CD4-positive, alpha-beta memory T cell (primary cell): ENCODE measurements at regions not wholly inside any gene's neighbourhood (a gene's known extent, or its start where the extent isn't known, plus 50 kb on each side); places are given as distances from the start of the nearest gene placed in this dataset.

Source experiments
- CTCF ChIA-PET: fragments of 350-600 bp; sonication (Branson Sonifier 250); formaldehyde crosslinking; loops from one replicate; lab custom pipeline; 2021; ENCODE audit warnings: inconsistent platforms; ENCODE audit not compliant: partially characterized antibody; lab: Charles Lee
- POLR2A ChIA-PET: fragments of 350-600 bp; sonication (Branson Sonifier 250); formaldehyde crosslinking; loops from one replicate; lab custom pipeline; 2021; ENCODE audit not compliant: partially characterized antibody; lab: Charles Lee
- DNase-seq, 5 donors: peaks; one replicate each; pipeline versions ENCODE4 v3.0.0 to v3.0.0-alpha.2; 2020 to 2022; ENCODE audit warnings: mixed read lengths in 1 of 5
- H3K27ac ChIP-seq: one replicate; pipeline ENCODE4 v1.7.0; 2013; ENCODE audit warnings: low read depth, low read length
- H3K27me3 ChIP-seq: 2 replicates; pipeline ENCODE4 v1.7.0; 2013; ENCODE audit warnings: mild to moderate bottlenecking, low read length, moderate library complexity; ENCODE audit not compliant: insufficient read depth
- H3K36me3 ChIP-seq: 2 replicates; pipeline ENCODE4 v1.7.0; 2013; ENCODE audit warnings: mild to moderate bottlenecking, low read length, moderate library complexity; ENCODE audit not compliant: insufficient read depth
- H3K4me1 ChIP-seq: 2 replicates; pipeline ENCODE4 v1.7.0; 2013; ENCODE audit warnings: mild to moderate bottlenecking, low read length, moderate library complexity; ENCODE audit not compliant: insufficient read depth
- H3K4me3 ChIP-seq, 2 donors: one replicate each; pipeline ENCODE4 v1.7.0; 2013; ENCODE audit warnings: low read length in 2 of 2, mild to moderate bottlenecking in 1 of 2
- H3K9me3 ChIP-seq, 2 donors: one replicate each; pipeline ENCODE4 v1.7.0; 2013; ENCODE audit warnings: low read length in 2 of 2, control low read depth in 1 of 2; ENCODE audit not compliant: control insufficient read depth in 1 of 2
- H3K27ac Mint-ChIP-seq, 7 donors: one replicate each; pipeline ENCODE4 v1.8.0; 2020 to 2021; ENCODE audit warnings: mixed read lengths in 7 of 7, mild to moderate bottlenecking in 6 of 7, inconsistent platforms in 3 of 7, moderate library complexity in 3 of 7
- H3K27me3 Mint-ChIP-seq, 2 donors: one replicate each; pipeline ENCODE4 v1.8.0; 2020 to 2021; ENCODE audit warnings: mixed read lengths in 2 of 2
- H3K36me3 Mint-ChIP-seq, 2 donors: one replicate each; pipeline ENCODE4 v1.8.0; 2020 to 2021; ENCODE audit warnings: mixed read lengths in 2 of 2, inconsistent platforms in 1 of 2, mild to moderate bottlenecking in 1 of 2
- H3K4me1 Mint-ChIP-seq, 4 donors: one replicate each; pipeline ENCODE4 v1.8.0; 2020 to 2021; ENCODE audit warnings: mixed read lengths in 4 of 4, mild to moderate bottlenecking in 1 of 4
- H3K4me3 Mint-ChIP-seq, 8 donors: one replicate each; pipeline ENCODE4 v1.8.0; 2020 to 2021; ENCODE audit warnings: mixed read lengths in 8 of 8, mild to moderate bottlenecking in 7 of 8, moderate library complexity in 6 of 8, inconsistent platforms in 3 of 8
- H3K9me3 Mint-ChIP-seq, 8 donors: one replicate each; pipeline ENCODE4 v1.8.0; 2020 to 2021; ENCODE audit warnings: mixed read lengths in 8 of 8, mild to moderate bottlenecking in 5 of 8, inconsistent platforms in 3 of 8, moderate library complexity in 1 of 8
- intact Hi-C: fragments of 100-400 bp; cut with micrococcal nuclease; formaldehyde crosslinking; loops from one replicate; pipeline ENCODE4 v1.15.1; 2023

DNA sequence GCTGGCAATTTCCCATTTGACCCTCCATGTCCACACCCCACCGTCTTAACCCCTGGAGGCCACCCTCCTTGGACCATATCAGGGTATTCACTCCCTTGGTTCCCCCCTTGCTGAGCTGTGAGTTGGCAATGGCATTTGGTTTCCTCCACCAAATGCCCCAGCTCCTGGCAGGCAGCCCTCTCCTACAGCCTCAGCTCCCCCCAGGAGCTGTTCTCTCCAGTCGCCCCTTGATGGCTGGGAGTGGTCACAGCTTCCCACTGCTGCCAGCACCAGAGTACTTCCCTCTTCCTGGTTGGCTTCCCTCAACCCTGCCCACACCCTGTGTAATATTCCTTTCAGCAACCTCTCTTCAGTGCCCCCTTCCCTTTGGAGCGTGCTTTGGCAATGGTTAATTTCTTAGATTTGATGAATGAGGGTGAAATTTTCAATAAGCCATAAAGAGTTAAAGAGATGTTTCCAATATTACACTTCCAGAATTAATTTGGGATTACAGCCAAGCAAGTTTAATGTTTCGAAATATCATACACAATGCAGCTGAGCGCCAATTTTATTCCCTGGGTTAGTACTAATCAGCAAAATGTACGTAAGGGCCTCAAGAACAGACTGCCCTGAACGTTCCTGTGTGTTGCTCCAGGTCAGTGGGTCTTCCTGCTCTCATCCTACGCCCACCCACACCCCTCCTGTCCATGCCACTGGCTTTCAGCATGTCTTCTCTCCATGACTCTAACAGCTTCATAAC is 207.1 kb upstream of the NFE2L3 start:
- H3K27ac ChIP-seq: no peak overlapping the region
- Mint-ChIP-seq H3K27me3 (peaks cover 4 to 8% of the 10 kb centered on the region in 2 donors), H3K4me3 (peak overlapping the region in 1 of 8 donors; percentile 20), H3K9me3 (peaks cover 0 to 3% (median 0%) of the 10 kb centered on the region in 8 donors), H3K36me3 (no peaks in the 10 kb centered on the region), H3K27ac (peak overlapping the region in 1 of 7 donors; percentile 13), H3K4me1 (peaks cover 13 to 25% (median 20%) of the 10 kb centered on the region in 4 donors)
- no peak overlapping the region for H3K4me3 ChIP-seq
- CTCF ChIA-PET: no interaction called here
- H3K27me3 ChIP-seq: no peaks in the 10 kb centered on the region
- H3K9me3 ChIP-seq: no peaks in the 10 kb centered on the region
- H3K36me3 ChIP-seq: no peaks in the 10 kb centered on the region
- intact Hi-C loops: no loop called here
- POLR2A ChIA-PET: no interaction called here
- H3K4me1 ChIP-seq: peaks cover 17% of the 10 kb centered on the region
- DNase-seq: no peak

GRCh38 chr7:25945608-25946007 is 206.4 kb upstream of the NFE2L3 start:
- Histone ChIP-seq H3K4me1 (peaks cover 18% of the 10 kb centered on the region), H3K9me3 (no peaks in the 10 kb centered on the region), H3K27ac (no peak overlapping the region), H3K36me3 (no peaks in the 10 kb centered on the region), H3K27me3 (no peaks in the 10 kb centered on the region), H3K4me3 (no peak overlapping the region)
- intact Hi-C loops: no loop called here
- Mint-ChIP-seq H3K9me3 (peaks cover 0 to 3% (median 0%) of the 10 kb centered on the region in 8 donors), H3K4me1 (peaks cover 9 to 25% (median 18%) of the 10 kb centered on the region in 4 donors), H3K27me3 (peaks cover 2 to 8% of the 10 kb centered on the region in 2 donors), H3K27ac (peak overlapping the region in 1 of 7 donors; percentile 3), H3K4me3 (no peak overlapping the region), H3K36me3 (no peaks in the 10 kb centered on the region)
- POLR2A ChIA-PET: no interaction called here
- CTCF ChIA-PET: interaction anchor here (0.9 kb wide), 1 partner anchor 48 kb away, joined by 3 read pairs; no protein-coding TSS in a partner anchor
- DNase-seq: no peak

DNA sequence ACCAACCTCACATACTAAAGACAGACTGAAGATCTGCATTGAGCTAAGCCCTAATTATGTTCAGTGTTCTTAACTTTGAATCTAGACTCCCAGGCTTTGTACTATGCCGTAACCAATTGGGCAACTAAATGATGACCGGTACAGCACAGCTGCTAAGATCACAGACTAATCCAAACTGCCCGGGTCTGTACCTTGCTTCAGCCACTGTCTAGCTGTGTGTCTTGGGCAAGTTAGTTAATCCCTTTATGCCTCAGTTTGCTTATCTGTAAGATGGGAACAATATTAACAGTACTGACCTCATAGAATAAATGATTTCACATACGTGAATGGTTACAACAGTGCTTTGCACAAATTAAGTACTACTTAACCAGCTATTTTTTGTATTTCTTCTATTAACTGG is 205.8 kb upstream of the NFE2L3 start:
- Mint-ChIP-seq H3K4me1 (peaks cover 6 to 26% (median 14%) of the 10 kb centered on the region in 4 donors), H3K27ac (no peak overlapping the region), H3K27me3 (peaks cover 2 to 8% of the 10 kb centered on the region in 2 donors), H3K4me3 (no peak overlapping the region), H3K36me3 (no peaks in the 10 kb centered on the region), H3K9me3 (peaks cover 0 to 3% (median 0%) of the 10 kb centered on the region in 8 donors)
- Histone ChIP-seq H3K4me1 (peaks cover 14% of the 10 kb centered on the region), H3K36me3 (no peaks in the 10 kb centered on the region), H3K27ac (no peak overlapping the region), H3K9me3 (no peaks in the 10 kb centered on the region), H3K27me3 (no peaks in the 10 kb centered on the region), H3K4me3 (no peak overlapping the region)
- DNase-seq: no peak
- POLR2A ChIA-PET: no interaction called here
- CTCF ChIA-PET: interaction anchor here (0.5 to 1.4 kb wide), 4 partner anchors 12 to 49 kb away, joined by 3 to 4 read pairs (median 4); no protein-coding TSS in a partner anchor
- intact Hi-C loops: no loop called here

- H3K36me3 ChIP-seq: no peaks in the 10 kb centered on the region
- no peak overlapping the region for H3K27ac ChIP-seq
- peaks cover 14% of the 10 kb centered on the region for H3K4me1 ChIP-seq
- intact Hi-C loops: no loop called here
- H3K4me3 Mint-ChIP-seq: peak overlapping the region in 1 of 8 donors; percentile 9
- peaks cover 6 to 27% (median 17%) of the 10 kb centered on the region in 4 donors for H3K4me1 Mint-ChIP-seq
- CTCF ChIA-PET: interaction anchor here (1.1 to 1.4 kb wide), 2 partner anchors 11 kb away, joined by 3 to 4 read pairs; no protein-coding TSS in a partner anchor
- no peak overlapping the region for H3K4me3 ChIP-seq
- no peak for DNase-seq
- H3K27me3 Mint-ChIP-seq: peaks cover 0 to 4% of the 10 kb centered on the region in 2 donors
- H3K9me3 ChIP-seq: no peaks in the 10 kb centered on the region
- no peaks in the 10 kb centered on the region for H3K27me3 ChIP-seq
- no peaks in the 10 kb centered on the region for H3K36me3 Mint-ChIP-seq
- H3K27ac Mint-ChIP-seq: no peak overlapping the region
- POLR2A ChIA-PET: no interaction called here
- no peaks in the 10 kb centered on the region for H3K9me3 Mint-ChIP-seq
Observed at GRCh38 chr7:25947669-25948516, 204.1 kb upstream of the NFE2L3 start.

GRCh38 chr7:25949736-25950487 is 202.1 kb upstream of the NFE2L3 start:
- Mint-ChIP-seq H3K27ac (peak overlapping the region in 6 of 7 donors; percentile 20 to 78 (median 42)), H3K27me3 (peaks cover 0 to 3% of the 10 kb centered on the region in 2 donors), H3K9me3 (peaks cover 0 to 2% (median 0%) of the 10 kb centered on the region in 8 donors), H3K4me3 (peak overlapping the region; percentile 81 to 88 (median 86)), H3K36me3 (no peaks in the 10 kb centered on the region), H3K4me1 (peaks cover 6 to 27% (median 17%) of the 10 kb centered on the region in 4 donors)
- Histone ChIP-seq H3K36me3 (no peaks in the 10 kb centered on the region), H3K27ac (peak overlapping the region; percentile 25), H3K9me3 (no peaks in the 10 kb centered on the region), H3K4me3 (peak overlapping the region; percentile 59 to 69), H3K4me1 (peaks cover 14% of the 10 kb centered on the region), H3K27me3 (no peaks in the 10 kb centered on the region)
- DNase-seq: no peak
- intact Hi-C loops: loop anchor here (2.0 to 5.0 kb wide), 3 partner anchors 57 to 427 kb away; partner anchors contain the start of gene NFE2L3
- ChIA-PET CTCF (interaction anchor here (0.8 to 1.5 kb wide), 2 partner anchors 10 to 714 kb away, joined by 4 to 5 read pairs; no protein-coding TSS in a partner anchor), POLR2A (interaction anchor here (0.5 to 1.4 kb wide), 3 partner anchors 60 to 250 kb away, joined by 3 to 4 read pairs (median 3); no protein-coding TSS in a partner anchor)

- Mint-ChIP-seq H3K4me1 (peaks cover 6 to 27% (median 17%) of the 10 kb centered on the region in 4 donors), H3K36me3 (no peaks in the 10 kb centered on the region), H3K9me3 (peaks cover 0 to 2% (median 0%) of the 10 kb centered on the region in 8 donors), H3K4me3 (peak overlapping the region; percentile 91 to 93 (median 92)), H3K27me3 (no peaks in the 10 kb centered on the region), H3K27ac (peak overlapping the region in 6 of 7 donors; percentile 78 to 89 (median 86))
- intact Hi-C loops: loop anchor here (2.0 to 5.0 kb wide), 3 partner anchors 58 to 427 kb away; partner anchors contain the start of gene NFE2L3
- no peaks in the 10 kb centered on the region for H3K9me3 ChIP-seq
- no peaks in the 10 kb centered on the region for H3K36me3 ChIP-seq
- ChIA-PET CTCF (interaction anchor here (1.8 kb wide), 1 partner anchor 128 kb away, joined by 5 read pairs; no protein-coding TSS in a partner anchor), POLR2A (interaction anchor here (0.6 to 1.4 kb wide), 2 partner anchors 61 to 249 kb away, joined by 3 to 4 read pairs; no protein-coding TSS in a partner anchor)
- H3K27me3 ChIP-seq: no peaks in the 10 kb centered on the region
- peak overlapping the region; percentile 25 for H3K27ac ChIP-seq
- peak; percentile 84 to 94 (median 88) for DNase-seq
- H3K4me3 ChIP-seq: peak overlapping the region; percentile 59 to 69
- H3K4me1 ChIP-seq: peaks cover 14% of the 10 kb centered on the region
Observed at GRCh38 chr7:25950488-25951413, 201.2 kb upstream of the NFE2L3 start.
